ENCODE measurements at regions not wholly inside any gene's neighbourhood (a gene's known extent, or its start where the extent isn't known, plus 50 kb on each side); places are given as distances from the start of the nearest gene placed in this dataset.

DNA sequence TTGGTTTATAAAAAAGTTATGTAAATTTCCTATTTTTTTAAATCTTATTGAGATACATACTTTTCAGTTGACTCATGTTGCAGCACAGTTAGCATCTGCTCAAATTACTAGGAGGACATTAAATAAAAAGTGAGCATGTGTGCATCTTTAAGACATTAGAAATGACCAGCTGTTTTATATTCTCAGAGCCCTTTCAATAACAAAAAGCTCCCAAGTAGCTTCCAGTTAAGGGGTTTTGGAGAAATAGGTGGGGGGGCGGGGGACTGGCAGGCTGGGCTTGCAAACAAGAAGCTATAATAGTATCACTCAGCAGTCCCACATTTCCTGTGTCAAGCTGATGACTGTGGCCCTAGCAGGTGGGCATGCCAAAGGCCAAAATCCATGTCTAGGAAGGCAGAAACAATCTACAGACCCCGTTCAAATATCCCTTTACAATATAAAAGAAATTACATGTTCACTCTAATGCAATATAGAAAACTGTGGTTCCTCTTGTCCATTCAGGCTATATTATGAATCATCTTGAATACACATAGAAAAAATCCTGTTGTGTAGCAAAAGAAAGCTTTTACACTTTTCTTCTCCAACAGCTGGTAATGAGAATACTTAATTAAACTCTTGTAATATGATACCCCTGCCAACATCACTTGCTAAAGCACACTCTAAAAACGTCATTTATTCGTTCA is 1713.2 kb upstream of the SLC10A2 start:
- peak; percentile 48 to 51 for DNase-seq

DNA sequence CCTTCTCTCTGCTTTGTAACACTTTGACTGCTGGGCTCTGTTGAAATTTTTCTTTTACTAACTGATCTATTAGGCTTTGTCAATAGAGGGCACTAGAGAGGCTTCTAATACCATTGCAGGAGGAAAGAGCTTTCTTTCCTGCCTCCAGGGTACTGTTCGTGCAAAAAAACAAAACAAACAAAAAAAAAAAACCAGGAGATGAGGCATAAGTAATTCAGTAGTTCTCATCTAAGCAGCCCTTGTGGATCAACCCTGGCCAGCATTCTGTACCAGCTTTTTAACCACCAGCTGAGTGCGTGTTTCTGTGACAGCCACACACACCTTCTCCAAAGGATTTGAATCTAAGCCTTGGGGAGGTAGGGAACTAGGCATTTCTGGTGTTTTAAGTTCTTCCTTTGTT is 1707.6 kb upstream of the SLC10A2 start:
- DNase-seq = no peak

DNA sequence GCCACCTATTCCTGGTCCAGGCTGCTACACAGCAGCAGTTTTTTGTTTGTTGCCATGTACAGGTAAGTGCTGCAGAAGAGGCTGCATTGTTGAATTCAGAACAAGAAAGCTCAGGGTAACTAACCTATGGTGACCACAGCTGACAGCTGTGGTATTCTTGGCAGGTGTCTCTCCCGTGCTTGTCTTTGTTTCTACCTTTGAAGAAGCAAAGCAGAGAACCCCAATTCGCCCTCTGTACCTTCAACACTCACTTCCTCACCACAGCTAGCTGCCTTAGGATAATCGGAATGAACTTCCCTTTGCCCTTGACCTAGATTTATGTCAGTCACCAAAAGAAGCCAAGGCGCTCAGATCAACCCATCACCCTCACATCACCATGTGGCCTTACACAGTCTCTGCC is 1703.3 kb upstream of the SLC10A2 start:
- DNase-seq = no peak

DNA sequence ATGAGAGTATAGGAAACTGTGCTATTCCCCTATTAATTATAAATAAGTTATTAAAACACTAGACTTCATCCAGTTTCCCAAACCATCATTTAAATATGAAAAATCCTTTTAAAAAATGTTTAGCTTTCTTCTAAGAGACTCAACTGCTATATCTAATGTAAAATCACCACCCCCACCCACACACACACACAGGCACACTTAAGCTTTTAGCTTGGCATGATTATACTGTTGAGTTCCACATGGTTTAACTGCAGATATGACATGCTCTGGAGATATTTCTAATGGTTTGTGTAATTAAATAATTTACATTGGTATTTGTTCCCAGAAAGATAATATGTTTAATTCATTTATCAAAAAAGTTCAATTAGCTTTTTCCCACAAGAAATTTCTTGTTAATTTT is 1700.1 kb upstream of the SLC10A2 start:
- no peak for DNase-seq

DNA sequence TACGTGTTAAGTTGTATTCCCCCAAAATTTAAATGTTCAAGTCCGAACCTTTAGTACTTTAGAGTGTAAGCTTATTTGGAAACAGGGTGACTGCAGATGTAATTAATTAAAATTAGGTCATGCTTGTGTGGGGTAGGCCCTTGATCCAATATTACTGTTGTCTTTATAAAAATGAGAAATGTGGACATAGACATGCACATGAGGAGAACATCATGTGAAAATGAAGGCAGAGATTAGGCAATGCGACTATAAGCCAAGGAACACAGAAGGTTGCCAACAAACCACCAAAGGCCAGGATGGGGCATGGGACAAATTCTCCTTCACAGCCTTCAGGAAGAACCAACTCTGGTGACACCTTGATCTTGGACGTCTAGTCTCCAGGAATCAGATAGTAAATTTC is 1698.4 kb upstream of the SLC10A2 start:
- no peak for DNase-seq

DNA sequence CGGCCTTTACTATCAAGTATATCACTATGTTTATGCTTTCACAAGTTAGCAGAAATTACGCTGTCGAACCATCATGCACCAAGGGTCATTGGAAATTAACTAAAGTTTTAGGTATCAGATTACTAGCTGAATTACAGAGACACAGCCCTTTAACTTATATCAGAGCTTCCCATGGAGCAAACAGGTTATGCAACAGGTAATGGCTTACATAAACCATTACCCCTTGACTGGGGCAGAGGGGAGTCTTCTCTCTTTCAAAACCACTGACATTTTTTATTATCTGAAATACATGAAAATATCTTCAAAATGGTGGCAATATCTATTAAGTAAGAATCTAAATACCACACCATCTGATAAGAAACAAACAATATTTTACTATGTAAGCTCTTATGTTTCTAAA is 1692.9 kb upstream of the SLC10A2 start:
- DNase-seq = no peak

DNA sequence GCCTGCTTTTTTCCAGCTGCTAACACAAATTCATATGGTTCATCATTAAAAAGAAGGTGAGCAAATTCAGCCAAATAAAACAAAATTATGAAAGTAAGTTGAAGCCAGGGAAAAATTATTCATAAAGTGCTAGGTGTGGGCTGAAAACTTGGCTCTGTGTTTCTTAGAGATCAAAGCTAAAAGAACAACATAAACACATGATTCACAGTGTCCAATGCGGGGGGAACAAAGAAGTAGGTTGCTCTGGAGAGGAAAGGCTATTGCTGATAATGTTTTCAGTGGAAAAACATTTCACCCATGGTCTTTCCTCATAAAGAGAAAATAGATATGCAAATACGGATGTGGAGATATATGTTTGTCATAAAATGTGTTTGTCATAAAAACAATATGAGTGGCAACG is 1691.5 kb upstream of the SLC10A2 start:
- no peak for DNase-seq

DNA sequence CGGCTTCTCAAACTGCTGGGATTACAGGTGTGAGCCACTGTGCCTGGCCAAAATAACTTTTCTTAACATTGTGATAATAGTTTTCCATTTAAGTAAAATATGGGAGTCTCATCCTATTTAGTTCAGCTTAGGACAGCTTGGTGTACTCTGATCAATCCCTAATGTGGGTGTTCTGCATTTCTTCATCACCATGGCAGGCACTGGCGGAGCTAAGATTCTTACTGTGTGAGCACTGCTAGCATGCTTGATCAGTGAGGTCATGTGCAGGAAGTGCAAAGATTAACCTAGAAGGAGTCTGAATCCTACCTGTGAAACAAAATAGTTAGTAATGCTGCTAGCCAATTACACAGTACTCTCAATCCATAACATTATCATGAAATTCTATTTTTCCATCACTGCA is 1684.2 kb upstream of the SLC10A2 start:
- no peak for DNase-seq

DNA sequence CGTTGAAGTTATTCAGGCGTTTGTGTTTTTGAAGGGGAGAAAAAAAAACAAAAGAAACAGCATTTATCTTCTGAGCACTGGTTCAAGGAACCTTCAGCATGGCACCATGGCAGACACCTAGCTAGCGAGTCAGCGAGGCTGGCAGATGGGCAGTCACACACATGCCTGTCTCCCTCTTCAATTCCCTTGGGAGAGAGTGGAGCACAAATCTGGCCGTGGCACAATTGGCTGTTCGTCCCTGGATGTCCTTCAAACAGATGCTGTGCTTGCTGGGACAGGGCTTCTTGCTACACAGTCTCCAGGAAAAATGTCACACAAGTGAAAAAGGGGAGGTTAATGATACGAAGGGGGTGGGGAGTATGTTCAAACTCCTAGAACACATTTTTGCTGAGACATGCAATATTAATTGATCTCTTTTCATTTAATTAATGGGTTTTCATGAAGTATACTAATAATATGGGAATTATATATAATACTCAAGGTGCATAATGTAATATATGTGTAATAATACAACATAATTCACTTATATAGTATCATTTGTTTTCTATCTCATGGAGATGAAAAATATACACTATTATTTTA is 1674.5 kb upstream of the SLC10A2 start:
- no peak for DNase-seq

DNA sequence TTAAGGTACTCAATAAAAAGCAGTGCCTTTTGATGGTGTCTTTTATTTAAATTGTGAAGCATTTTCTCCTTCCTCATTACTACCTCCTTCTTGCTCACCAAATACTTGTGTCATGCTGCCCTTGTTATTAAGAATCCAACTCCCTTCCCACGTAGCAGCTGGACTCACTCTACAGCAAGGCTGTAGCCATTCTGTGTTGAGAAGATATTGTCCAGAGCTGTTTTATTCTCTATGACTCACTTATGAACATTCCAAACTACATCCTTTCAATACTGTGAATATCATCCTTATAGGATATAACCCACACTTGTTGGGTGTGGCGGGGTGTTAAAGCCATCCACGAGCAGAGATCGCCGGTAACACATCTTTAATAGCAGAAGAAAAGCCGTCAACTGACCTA is 1671.5 kb upstream of the SLC10A2 start:
- DNase-seq = no peak

DNA sequence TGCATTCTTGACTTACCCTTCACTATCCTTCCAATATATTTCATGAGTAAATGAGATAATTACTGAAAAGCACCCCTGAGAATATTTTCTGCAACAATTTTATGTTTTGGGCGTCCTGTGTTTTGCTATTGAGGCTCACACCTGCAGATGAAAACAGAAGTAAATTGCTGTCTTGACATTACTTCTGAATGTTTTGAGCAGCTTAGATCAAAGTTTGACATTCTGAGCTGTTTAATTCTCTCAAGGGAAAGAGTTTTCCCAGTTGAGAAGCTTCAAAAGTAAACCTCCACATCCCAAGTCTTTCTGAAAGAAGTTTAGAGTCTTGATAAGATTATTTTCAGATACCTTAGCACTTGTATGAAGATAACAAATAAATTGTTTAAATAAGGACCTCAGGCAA is 1667.2 kb upstream of the SLC10A2 start:
- DNase-seq = no peak

DNA sequence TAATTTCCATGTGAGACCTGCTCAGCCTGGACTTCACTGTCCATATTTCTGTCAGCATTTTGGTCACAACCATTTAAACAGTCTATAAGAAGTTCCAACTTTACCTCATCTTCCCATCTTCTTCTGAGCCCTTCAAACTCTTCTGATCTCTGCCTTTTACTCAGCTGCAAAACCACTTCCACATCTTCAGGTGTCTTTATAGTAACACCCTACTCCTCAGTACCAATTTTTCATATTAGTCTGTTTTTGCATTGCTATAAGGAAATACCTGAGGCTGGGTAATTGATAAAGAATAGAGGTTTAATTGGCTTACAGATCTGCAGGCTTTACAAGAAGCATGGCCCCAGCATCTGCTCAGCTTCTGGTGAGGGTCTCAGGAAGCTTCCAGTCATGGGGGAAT is 1648.9 kb upstream of the SLC10A2 start:
- DNase-seq = no peak

DNA sequence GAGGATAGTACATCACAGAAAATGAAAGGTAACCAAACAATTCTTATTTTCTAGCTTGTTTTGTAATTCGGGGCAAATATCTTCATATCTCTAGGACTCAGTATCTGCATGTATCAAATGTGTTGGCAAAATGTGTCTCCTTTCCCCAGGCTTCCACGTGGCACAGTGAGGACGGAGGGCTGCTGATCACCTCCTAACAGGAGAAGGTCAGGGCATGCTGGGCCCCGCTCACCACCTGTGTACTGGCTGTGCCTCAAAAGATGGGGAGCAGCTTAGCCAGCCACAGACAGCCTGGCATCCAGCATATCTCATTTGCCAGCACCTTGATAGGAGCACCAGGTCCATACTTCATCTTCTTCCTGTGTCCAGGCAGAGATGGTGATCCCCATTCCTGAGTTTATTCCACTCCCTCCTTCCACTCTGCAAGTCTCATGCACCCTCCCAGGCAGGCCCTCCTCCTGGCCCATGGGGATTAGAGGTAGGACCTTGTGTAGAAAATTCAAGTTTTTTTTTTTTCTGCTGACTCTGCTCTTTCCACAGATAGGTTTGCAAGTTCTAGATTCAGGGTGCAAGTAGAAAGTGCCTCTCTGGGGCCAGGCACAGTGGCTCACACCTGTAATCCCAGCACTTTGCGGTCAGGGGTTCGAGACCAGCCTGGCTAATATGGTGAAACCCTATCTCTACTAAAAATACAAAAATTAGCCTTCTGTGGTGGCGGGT is 1639.0 kb upstream of the SLC10A2 start:
- DNase-seq = no peak

DNA sequence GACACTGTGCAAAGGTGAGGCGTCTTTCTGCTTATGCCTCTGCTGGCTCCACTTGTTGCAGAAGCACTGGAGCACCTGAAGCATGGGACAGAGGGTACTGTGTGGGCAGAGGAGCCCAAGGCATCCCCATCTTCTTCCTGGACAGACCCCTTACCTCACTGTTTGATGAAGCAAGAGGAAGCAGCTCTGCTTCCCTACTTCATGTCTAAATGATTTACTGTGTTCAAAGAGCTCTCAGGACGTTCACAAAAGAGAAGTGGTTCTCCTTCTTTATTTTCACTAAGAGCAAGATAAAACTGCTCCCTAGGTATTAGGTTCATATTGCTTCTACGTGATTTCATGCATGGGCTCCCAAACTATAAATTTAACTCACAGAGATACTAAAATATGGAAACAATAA is 1635.4 kb upstream of the SLC10A2 start:
- DNase-seq = no peak

DNA sequence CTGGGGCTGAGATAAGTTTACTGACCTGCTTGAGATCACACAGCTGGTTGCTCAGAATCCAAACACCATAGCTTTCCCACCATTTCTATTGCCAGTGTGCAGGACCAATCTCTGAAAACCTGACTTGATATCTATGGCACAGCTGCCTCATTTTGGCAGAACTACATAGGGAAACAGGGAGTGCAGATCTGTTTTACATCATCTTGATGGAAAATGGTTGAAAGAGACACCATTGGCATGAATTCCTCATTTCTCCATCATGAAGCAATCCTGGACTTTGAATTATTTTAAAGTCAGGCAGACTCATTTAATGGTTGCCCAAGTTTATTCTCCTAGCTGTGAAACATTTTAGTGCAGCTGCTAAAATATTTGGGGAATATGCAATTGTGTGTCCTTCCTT is 1628.2 kb upstream of the SLC10A2 start:
- DNase-seq = peak; percentile 2 to 6

DNA sequence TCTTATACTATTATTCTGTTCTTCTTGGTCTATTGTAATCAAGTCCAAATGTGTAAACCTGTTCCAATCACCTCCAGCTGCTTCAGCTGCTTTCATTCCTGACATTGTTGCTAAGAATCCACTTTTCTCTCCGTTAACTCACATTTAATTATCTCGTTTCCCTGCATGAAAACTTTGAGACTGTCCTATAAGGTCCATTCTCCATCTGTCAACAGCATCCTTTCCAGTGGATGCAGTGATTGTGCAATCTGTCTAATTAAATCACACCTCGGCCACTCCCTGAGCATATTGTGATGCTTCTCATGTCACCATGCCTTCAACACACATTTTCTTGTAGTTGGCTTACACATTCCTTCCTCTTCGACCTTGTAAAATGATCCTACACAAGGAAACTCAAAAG is 1626.9 kb upstream of the SLC10A2 start:
- DNase-seq = no peak

DNA sequence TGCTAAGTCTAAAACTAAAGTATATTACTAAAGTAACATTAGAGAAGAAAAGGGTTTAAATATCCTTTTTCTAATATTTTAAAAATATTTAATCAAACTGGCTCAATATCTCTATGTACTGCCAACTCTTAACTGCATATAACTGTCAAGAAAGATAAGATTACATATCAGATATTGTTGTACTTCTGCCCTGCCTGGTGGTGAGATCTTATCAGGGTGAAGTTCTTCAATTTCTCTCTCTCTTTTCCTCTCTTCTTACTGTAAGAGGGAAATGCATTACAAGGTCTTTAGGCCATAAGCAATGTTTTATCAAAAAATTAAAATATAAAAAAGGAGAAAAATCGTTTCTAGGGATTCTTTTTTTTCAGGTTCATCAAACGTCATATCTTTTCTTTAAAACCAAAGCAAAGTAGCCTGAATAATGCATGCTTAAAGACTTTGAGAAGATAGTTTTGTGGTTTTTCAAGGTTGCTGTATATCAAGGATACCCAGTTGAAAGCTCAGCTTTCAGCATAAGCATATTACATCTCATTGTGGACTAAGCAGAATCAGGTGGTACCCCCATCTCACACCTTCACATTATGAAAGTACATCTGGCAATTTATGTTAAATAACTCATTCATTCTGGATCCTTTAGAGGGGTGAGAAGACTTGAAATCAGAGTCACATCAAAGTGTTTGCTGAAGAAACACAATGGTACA is 1625.7 kb upstream of the SLC10A2 start:
- DNase-seq = no peak

DNA sequence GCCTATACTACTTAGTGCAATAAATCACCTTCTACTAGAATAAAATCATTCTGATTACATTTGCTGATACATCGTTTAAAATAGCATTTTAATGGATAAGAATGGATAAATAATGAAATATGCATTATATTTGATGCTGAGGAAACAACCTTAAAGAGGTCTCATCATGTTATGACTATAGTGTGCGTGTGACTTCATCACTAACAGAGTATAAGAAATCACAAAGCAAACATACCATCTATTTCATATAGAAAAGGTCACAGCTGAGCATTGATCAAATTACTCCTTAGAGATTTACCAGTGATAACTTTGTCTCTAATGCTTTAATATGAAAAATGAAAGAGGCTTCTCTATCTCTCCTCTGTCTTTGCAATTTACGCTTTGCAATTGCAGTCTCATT is 1620.3 kb upstream of the SLC10A2 start:
- no peak for DNase-seq

DNA sequence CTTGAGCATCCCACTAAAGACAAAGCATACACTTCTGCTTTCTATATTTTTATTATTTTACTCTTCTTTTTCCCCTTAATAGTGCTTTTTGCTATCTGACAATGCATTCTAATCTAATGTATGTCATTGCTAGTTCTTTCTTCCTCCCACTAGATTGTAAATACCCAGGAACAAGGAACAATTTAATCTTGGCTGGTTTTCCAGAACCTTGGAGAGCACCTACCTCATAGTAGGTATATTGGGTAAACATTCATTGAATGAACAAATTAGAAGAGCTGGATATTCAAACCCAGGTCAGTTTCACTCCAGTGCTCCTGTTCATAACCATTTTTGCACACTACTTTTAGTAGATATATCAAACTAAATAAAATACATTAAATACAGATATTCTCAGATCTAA is 1617.6 kb upstream of the SLC10A2 start:
- DNase-seq = no peak

DNA sequence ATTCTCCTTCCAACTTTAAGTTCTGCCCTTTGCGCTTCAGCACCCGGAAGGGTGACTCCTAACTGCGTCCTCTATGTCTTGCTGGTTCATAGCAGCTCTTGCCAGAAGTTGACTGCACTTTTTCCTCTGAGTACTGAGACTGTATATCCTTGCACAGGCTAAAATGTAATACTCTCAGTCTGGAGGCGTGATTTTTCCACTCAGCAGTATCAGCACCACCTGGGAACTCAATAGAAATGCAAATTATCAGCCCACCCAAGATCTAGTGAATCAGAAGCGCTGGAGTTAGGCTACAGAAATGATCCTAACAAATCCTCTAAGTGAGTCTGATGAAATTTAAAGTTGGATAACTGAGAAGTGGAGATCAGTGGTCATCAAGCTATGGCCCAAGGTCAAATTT is 1611.9 kb upstream of the SLC10A2 start:
- no peak for DNase-seq

DNA sequence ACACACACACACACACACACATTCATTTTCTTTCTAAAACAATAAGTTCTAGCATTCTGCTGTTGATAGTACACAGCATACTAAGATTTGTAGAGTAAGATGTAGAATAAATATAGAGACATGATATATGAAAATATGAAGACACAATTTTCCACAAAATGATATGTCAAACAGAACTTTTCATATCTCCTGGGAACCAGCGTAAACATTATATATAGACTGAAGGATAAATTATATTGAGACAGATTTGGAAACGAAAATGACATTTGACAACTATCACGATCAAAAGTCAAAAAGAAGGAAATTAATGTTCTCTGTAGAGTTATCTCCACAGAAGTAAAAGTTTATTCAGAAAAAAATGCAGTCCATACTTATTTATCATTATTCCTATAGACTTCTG is 1605.7 kb upstream of the SLC10A2 start:
- no peak for DNase-seq

DNA sequence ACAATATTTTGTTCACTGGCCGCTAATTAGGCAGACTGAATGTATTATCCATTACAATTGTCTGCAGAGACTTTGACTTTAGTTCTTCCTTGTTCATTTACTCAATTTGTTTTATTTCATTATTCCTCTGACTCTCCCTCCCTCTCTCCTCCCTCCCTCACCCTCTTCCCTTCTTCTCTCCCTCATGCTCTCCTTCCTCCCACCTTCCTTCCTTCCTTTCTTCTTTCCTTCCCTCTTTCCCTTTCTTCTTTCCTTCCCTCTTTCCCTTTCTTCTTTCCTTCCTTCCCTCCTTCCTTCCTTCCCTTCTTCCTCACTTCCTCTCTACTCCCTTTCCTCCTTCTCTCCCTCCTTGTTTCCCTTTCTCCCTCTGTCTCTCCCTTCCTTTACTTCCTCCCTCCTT is 1591.0 kb upstream of the SLC10A2 start:
- no peak for DNase-seq

DNA sequence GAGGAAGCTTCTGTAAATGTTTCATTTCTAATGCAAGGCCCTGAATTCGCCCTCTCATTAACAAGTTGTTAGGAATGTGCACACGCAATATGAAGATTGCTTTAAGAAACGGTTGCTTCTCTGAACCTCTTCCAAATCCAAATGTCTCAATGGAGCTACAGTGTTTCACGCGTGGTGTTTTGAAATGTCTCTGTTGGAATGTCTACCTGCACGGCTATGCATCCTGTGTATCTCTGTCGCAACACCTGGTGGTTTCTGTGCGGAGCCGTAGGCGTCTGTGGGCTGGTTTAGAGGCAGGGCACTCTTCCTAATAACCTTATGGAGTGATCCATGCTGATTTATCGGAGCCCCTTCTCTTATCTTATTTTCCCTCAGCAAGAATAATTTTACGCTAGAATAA is 1584.2 kb upstream of the SLC10A2 start:
- DNase-seq = no peak

All from right lung (tissue), 2 donors.